Heart right ventricle (tissue), 16 donors: ENCODE measurements at regions not wholly inside any gene's neighbourhood (a gene's known extent, or its start where the extent isn't known, plus 50 kb on each side); places are given as distances from the start of the nearest gene placed in this dataset.

ENCODE experiments used
- ATAC-seq, 8 donors: fragments of 200-7000 bp; cut with Tn5 transposase; one replicate each; pipeline ENCODE4 v1.9.1; 2020; ENCODE audit warnings: mild to moderate bottlenecking in 8 of 8, moderate library complexity in 8 of 8, moderate number of reproducible peaks in 1 of 8
- DNase-seq, 2 donors: peaks; one replicate each; pipeline ENCODE4 v3.0.0-alpha.2; 2020
- H3K27ac ChIP-seq, 10 donors: fragments of 200-600 bp; sonication (generic) in 2 of 10; one replicate each; pipeline versions ENCODE4 v1.5.0 to v1.8.0; 2020 to 2022; ENCODE audit warnings: mild to moderate bottlenecking in 3 of 10
- H3K27me3 ChIP-seq, 7 donors: fragments of 200-600 bp; one replicate each; pipeline ENCODE4 v1.8.0; 2021 to 2022; ENCODE audit warnings: mild to moderate bottlenecking in 2 of 7
- H3K36me3 ChIP-seq, 9 donors: fragments of 200-600 bp; sonication (generic) in 1 of 9; one replicate each; pipeline versions ENCODE4 v1.5.0 to v1.8.0; 2020 to 2022; ENCODE audit warnings: mild to moderate bottlenecking in 2 of 9
- H3K4me1 ChIP-seq, 9 donors: fragments of 200-600 bp; sonication (generic) in 1 of 9; one replicate each; pipeline versions ENCODE4 v1.5.0 to v1.8.0; 2020 to 2022; ENCODE audit warnings: mild to moderate bottlenecking in 4 of 9
- H3K4me3 ChIP-seq, 10 donors: fragments of 200-600 bp; sonication (generic) in 2 of 10; one replicate each; pipeline versions ENCODE4 v1.5.0 to v1.8.0; 2020 to 2022; ENCODE audit warnings: mild to moderate bottlenecking in 7 of 10, moderate library complexity in 2 of 10
- H3K9me3 ChIP-seq, 11 donors: fragments of 200-600 bp in 10 of 11; sonication (generic) in 2 of 11; one replicate each; pipeline versions ENCODE4 v1.5.0 to v1.8.0; 2013 to 2022; ENCODE audit warnings: mild to moderate bottlenecking in 2 of 11, control low read depth in 1 of 11, moderate library complexity in 1 of 11
- CTCF ChIP-seq, 9 donors: fragments of 200-600 bp; sonication (generic) in 2 of 9; IDR thresholded peaks; one replicate each; pipeline versions ENCODE4 v1.5.0 to v1.8.0; 2021 to 2022; ENCODE audit warnings: antibody characterized with exemption in 9 of 9, mild to moderate bottlenecking in 5 of 9, moderate library complexity in 1 of 9
- WGBS, 2 donors: extraction: QIAGEN DNeasy Blood & Tissue Kit; methylation state at CpG; one replicate each; pipeline ENCODE4 v1.1.7; 2013; ENCODE audit warnings: inconsistent platforms in 1 of 2; 5-methylcytosine and 5-hydroxymethylcytosine counted together
- intact Hi-C, 10 donors: fragments of 100-400 bp; cut with DNase I; formaldehyde crosslinking; loops; one replicate each; pipeline versions ENCODE4 v1.11.1 to v1.14.2; 2022
- donor health status: Arrhythmogenic right ventricular cardiomyopathy.
- donor health status: ischemic (EF 13 %, LVEDD 7.1; RV severe dilation, severe dysfunction).
- donor health status: healthy with polysubstance abuse.
- donor health status: DM: no; HTN: yes; CAD: no.
- donor health status: DM: no; HTN: no; CAD: no.
- donor health status: ischemic (EF 25% LVEDD 6.9; RV normal size, moderate dysfunction).
- donor health status: ischemic (EF 25% LVEDD 5.7; RV mildly dilated, moderate dysfunction).
- donor health status: healthy.
- donor health status: DM: yes; HTN: yes; CAD: no.
- donor health status: Ischemic cardiomyopathy.
- donor health status: ischemic (EF 35%, LVEDD 5.7; RV mildly dilated, moderate dysfunction).
- donor health status: nonischemic (EF 11% LVEDD 7.7; RV severe dilation, severe dysfunction).
- donor health status: DM: yes; HTN: yes; CAD: no.
- donor health status: PGD.
- donor health status: ischemic (EF 29% LVEDD 5.4; RV normal size, mild dysfunction).
- donor health status: nonischemic (EF 23%, LVEDD 6.1; RV moderate dilation, normal function).

- no peak overlapping the region for H3K4me3 ChIP-seq
- peaks cover 0 to 34% (median 22%) of the 10 kb centered on the region in 9 donors for H3K4me1 ChIP-seq
- ATAC-seq (no peak), DNase-seq (no peak)
- WGBS, 2 donors: 88% methylated on average over 19 of the region's 19 CpGs
- no peaks in the 10 kb centered on the region for H3K9me3 ChIP-seq
- H3K27ac ChIP-seq: no peak overlapping the region
- peaks cover 0 to 89% (median 52%) of the 10 kb centered on the region in 7 donors for H3K27me3 ChIP-seq
- no peaks in the 10 kb centered on the region for H3K36me3 ChIP-seq
- intact Hi-C loops: loop anchor here in 6 of 10 donors (10.0 kb wide), 4 partner anchors 157 to 957 kb away; partner anchors contain the start of genes MEG3 (in 5 of the 6) and RTL1 (in 1 of the 6)
- TF ChIP-seq CTCF (IDR thresholded peaks at IDR 0.05): no peak
Measured at GRCh38 chr14:100667656-100668055, 59.0 kb upstream of the DLK1 start.

- WGBS, 2 donors: 96 to 98% methylated on average over 6 of the region's 6 CpGs
- no peak for ATAC-seq
- Histone ChIP-seq H3K27ac (no peak overlapping the region), H3K4me3 (no peak overlapping the region), H3K9me3 (no peaks in the 10 kb centered on the region), H3K36me3 (no peaks in the 10 kb centered on the region), H3K27me3 (peaks cover 0 to 96% (median 59%) of the 10 kb centered on the region in 7 donors), H3K4me1 (peaks cover 0 to 34% (median 17%) of the 10 kb centered on the region in 9 donors)
- intact Hi-C loops: loop anchor here in 6 of 10 donors (10.0 kb wide), 4 partner anchors 156 to 956 kb away; partner anchors contain the start of genes MEG3 (in 5 of the 6) and RTL1 (in 1 of the 6)
- TF ChIP-seq CTCF (IDR thresholded peaks at IDR 0.05): no peak
- DNase-seq: no peak
Measured at GRCh38 chr14:100668352-100668751, 58.3 kb upstream of the DLK1 start.

GRCh38 chr14:100669011-100669412 is 57.7 kb upstream of the DLK1 start:
- peaks cover 0 to 97% (median 55%) of the 10 kb centered on the region in 7 donors for H3K27me3 ChIP-seq
- 54 to 56% methylated on average over 9 of the region's 9 CpGs for WGBS, 2 donors
- peaks cover 0 to 3% (median 0%) of the 10 kb centered on the region in 11 donors for H3K9me3 ChIP-seq
- ATAC-seq (no peak), DNase-seq (no peak)
- H3K4me3 ChIP-seq: no peak overlapping the region
- intact Hi-C loops: loop anchor here in 6 of 10 donors (10.0 kb wide), 4 partner anchors 156 to 956 kb away; partner anchors contain the start of genes MEG3 (in 5 of the 6) and RTL1 (in 1 of the 6)
- H3K27ac ChIP-seq: no peak overlapping the region
- no peak for TF ChIP-seq CTCF (IDR thresholded peaks at IDR 0.05)
- H3K4me1 ChIP-seq: peaks cover 0 to 34% (median 17%) of the 10 kb centered on the region in 9 donors
- no peaks in the 10 kb centered on the region for H3K36me3 ChIP-seq

GRCh38 chr14:100669468-100669867 is 57.2 kb upstream of the DLK1 start:
- Histone ChIP-seq H3K27ac (no peak overlapping the region), H3K4me3 (no peak overlapping the region), H3K9me3 (peaks cover 0 to 5% (median 0%) of the 10 kb centered on the region in 11 donors), H3K4me1 (peaks cover 0 to 32% (median 17%) of the 10 kb centered on the region in 9 donors), H3K27me3 (peaks cover 0 to 97% (median 51%) of the 10 kb centered on the region in 7 donors), H3K36me3 (no peaks in the 10 kb centered on the region)
- intact Hi-C loops: loop anchor here in 6 of 10 donors (10.0 kb wide), 4 partner anchors 155 to 955 kb away; partner anchors contain the start of genes MEG3 (in 5 of the 6) and RTL1 (in 1 of the 6)
- 20 to 29% methylated on average over 13 of the region's 13 CpGs for WGBS, 2 donors
- no peak for DNase-seq
- no peak for TF ChIP-seq CTCF (IDR thresholded peaks at IDR 0.05)
- no peak for ATAC-seq
